HG02885 (cell line): ENCODE measurements at regions not wholly inside any gene's neighbourhood (a gene's known extent, or its start where the extent isn't known, plus 50 kb on each side); places are given as distances from the start of the nearest gene placed in this dataset.
"Not testable (repeated sequence)": the region's sequence is repeated elsewhere in the genome, so short reads cannot be mapped to it uniquely, and the experiment has no call there.

Experiments
- ATAC-seq: cut with Tn5 transposase; IDR thresholded peaks from one replicate; pipeline ENCODE4 v1.9.1; 2021; ENCODE audit warnings: mild to moderate bottlenecking; ENCODE audit not compliant: unreplicated experiment, poor library complexity

DNA sequence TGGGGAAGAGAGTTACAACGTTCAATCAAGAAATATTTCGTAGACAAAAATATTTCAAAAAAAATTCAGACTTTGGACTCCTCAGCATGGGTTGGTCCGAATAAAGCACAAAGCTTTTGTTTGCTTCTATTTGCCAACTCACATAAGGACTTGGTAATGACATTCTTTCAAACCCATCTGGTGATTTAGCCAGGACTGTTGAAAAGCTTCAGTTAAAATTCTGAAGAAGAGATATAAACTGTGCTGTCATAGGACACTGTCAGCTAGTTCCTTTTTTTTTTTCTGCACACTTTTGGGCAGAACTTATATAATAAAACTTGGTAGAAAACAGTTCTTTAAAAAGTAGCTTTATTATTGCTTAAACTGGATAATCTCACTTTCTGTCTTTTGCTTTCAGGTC is 660.8 kb upstream of the SGO1 start:
- ATAC-seq = no peak

DNA sequence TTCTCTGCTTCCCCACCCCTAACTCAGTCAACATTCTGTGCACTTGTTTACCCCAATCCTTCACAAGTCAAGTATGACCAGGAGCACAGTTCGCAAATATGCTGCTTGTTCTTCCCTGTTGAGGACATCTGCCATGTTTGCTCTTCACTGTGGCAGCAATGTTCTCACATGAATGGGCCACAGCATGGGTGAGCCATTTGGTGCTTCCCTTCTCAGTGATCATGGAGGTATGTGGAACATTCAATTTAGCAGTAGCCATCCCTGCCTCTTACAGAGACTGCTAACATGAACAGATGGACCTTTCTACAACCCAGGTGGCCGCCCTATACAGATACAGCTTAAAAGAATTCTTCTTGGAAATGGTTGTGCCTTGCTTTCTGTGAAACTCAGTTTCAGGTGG is 660.1 kb upstream of the SGO1 start:
- ATAC-seq = no peak

DNA sequence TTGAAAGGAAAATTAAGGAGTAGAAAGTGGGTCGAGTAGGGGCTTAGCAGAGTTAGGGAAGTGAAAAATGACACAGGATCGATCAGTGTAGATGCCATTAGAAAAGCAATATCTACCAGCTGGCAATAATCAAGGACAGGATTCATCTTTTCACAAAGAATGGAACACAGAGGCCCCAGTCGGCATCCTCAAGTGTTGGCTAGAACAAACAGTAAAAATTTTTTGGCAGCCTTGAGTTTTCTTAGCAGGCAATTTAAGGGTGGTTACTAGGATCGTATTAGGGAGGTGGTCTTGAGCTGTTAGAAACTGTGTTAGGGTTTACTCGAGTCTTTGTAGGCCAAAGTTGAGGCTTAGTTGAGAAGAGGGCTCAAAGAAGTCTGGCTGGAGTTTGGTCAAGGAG is 658.8 kb upstream of the SGO1 start:
- ATAC-seq = no peak

DNA sequence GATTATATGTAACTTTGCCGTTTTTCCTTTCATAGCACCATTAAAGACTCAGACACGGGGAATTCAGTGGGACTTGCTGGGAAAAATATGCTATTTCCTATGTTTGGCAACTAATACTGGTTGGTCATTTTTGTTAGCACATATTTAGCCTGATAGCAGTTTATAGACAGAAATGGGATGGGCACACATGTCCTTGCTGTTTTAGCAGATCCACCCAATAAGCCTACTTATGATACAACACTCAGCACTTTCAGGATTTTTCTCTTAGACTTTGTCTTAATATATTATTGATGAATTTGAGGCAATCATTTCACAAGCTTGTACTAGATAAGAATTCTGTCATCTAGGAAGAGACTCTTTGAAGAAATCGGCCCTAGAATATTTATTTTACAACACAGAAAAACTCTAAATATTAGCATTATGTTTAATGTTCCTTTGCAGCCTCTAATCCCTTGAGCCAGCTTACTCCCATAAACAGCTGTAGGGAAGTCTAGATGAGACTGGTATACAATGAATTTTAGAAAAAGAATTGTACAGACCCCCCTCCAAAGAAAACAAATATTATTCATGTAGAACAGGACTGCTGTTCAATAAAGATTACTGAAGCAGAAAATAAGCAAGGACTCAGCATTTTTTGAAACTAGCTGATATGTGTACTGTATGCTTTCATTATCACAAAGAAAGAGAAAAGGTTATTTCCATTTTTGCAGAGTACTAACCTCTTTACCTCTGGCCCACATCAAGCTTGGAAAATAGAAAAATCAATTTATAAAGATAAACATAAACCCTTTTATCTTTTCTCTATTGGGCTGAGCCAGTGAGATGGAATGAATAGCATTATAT is 656.8 kb upstream of the SGO1 start:
- no peak for ATAC-seq

DNA sequence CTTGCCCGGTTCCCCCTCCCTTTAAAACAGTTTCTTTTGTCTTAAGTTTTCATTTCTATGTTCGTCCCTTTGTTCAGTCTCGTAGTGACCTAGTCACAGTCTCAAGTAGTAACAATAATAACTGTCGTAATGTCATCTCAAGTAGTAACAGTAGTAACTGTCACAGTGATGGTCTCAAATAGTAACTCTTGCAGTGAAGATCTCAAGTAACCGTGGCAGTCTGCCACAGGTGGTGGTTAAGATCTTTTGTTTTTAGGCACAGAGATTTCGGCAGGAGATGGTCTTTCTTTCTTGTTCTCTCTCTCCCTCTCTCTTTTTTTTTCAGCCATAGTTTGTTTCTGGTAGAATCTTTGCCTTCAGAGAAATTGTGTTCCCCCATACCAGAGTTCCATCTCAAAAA is 656.0 kb upstream of the SGO1 start:
- ATAC-seq = no peak

DNA sequence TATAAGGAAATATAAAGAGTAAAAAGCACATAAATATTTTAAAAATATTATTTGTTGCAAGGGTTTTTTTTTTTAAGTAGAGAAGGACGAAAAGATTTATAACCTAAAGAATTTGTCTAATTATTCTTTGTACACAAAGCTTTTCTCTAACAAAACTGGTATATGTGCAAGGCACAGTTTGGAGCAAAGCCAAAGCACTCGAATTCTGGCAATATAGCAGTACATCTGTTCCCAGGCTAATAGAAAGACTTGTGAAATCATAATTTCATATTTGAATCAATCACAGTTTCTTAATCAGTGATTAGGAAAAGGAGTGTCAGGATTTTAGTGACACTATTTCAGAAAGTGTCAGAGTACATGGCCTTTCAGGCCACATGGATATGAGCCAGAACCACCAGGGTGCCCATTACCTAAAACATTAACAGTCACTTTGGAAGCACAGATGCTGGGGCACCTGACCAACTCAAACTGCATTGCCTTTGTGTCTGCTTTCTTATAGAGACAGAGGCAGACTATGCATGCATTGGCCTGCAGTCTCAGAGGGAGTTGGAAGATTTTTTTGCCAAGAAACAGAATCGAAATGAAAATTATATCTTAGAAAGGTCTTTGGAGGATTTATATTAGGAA is 651.8 kb upstream of the SGO1 start:
- no peak for ATAC-seq

DNA sequence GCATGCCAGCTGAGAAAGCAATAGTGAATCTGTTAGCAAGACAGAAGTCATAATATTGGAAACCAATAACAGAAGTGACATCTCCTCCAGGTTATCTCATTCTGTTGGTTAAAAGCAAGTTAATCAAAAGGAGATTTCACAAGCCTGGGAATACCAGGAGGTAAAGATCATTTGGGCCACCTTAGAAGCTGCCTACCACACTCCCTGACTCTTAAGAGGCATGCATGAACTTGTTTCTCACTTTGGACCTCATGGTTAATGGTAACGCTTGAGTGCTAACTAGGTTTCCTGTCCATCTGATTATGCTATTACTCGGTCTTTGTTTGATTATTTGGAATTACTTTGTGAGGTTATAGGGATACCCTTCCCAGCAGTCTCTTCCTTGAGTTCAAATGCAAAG is 650.8 kb upstream of the SGO1 start:
- no peak for ATAC-seq

DNA sequence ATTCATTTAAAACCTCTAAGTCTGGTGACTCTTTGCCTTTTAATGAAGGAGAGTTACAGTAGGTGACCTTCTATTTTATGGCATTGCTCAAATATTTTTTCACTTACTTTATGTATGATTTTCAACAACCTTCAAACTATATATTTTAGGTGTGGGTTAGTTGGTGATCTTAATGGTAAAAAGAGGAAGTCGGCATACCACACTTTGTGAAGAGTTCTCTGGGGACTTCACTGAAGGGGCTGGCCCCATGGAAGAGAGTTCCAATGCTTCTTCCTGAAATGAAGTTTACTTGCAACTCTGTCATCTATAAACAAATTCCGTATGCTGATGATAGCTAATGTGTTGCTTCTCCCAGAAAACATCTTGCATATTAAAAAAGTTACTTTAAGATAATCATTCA is 647.0 kb upstream of the SGO1 start:
- no peak for ATAC-seq

DNA sequence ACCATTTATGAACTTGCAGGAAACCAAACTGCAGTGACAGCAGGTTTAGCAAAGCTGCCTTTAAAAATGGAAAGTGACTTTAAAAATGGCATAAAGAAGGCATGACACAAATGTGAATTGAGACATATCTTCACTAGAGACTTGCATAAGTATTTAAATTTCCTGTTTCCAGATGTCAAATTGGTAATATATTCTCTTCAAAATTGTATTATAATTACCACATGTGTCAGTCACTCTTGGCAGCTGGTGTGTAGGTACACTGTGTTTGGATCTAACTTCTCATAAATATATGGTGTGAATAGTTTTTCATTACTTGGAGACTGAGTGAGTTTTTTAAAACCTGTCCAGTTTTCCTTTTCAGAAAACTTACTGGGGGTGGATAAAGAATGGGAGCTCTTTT is 636.2 kb upstream of the SGO1 start:
- ATAC-seq = no peak

DNA sequence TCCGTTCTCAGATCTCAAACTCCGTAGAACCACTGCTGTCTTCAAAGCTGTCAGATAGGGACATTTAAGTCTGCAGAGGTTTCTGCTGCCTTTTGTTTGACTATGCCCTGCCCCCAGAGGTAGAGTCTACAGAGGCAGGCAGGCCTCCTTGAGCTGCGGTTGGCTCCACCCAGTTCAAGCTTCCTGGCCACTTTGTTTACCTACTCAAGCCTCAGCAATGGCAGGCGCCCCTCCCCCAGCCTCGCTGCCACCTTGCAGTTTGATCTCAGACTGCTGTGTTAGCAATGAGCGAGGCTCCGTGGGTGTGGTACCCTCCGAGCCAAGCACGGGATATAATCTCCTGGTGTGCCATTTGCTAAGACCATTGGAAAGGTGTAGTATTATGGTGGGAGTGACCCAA is 634.9 kb upstream of the SGO1 start:
- ATAC-seq = not testable (repeated sequence)

DNA sequence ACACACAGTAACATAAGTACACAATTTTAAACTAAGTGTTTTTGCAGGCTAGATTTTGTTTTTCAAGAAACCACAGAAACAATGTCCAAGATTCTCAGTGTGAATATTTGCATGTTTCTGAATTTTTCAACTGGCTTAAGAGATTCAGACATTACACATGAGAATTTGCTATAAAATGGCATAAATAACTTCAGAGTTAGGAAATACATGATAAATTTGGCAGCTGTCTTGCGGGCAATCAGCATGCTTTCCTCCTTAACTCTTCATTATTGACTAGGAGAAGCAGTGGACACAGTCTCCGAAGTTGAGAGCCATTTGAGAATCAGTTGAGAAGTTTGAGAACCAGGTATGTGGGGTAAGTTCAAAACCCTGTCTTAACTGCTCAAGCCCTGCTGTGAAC is 625.6 kb upstream of the SGO1 start:
- no peak for ATAC-seq

DNA sequence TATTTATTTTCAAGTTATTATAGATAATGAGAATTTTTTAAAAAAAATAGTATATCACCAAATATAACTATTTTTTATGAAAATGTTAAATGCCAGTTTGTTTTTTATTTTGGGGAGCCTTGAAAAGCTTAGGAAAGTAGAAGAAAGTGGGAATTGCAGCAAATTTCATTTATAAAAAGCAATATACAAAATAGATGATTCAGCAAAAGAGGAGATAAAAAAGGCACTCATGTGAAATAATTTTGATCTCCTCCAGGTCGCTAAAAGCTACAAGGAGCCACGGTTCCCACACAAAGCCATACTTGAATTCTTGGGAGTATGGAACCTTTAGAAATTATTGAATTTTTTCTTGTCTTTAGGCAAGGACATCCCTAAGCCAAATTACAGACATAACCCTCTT is 625.0 kb upstream of the SGO1 start:
- ATAC-seq = no peak

DNA sequence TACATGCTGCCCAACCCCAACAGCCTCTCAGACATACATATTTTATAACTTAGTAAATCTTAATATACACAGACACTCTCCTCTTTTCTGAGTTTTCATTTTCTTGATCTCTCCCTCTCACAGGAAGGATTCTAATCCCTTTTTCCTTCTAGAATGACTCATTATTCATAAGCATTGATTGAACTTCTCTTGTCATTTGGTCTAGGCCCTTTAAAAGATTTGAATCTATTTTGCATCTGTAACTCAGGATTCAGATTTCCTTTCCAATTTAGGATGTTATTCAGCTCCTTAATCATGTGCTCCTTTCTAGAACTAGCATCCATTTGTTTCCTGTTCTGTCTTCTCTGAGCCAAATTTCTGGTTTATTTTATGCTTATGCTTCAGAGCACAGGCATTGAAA is 624.5 kb upstream of the SGO1 start:
- ATAC-seq = no peak

DNA sequence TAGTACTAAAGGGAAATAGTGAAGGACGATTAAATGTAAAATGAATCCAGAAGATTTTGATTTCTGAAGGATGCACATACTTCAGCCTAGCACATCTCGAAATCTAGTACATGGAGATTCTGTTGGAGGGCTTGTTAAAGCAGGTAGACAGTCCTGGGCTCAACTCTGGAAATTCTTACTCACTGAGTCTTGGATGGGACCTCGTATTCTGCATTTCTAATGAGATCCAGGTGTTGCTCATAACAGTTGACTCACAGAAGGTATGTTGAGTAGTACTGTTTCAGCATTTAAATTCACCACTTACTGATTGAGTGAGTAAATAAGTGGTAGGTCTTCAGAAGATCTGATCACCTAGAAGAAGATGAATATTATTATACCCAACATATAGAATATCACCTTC is 623.4 kb upstream of the SGO1 start:
- ATAC-seq = no peak

DNA sequence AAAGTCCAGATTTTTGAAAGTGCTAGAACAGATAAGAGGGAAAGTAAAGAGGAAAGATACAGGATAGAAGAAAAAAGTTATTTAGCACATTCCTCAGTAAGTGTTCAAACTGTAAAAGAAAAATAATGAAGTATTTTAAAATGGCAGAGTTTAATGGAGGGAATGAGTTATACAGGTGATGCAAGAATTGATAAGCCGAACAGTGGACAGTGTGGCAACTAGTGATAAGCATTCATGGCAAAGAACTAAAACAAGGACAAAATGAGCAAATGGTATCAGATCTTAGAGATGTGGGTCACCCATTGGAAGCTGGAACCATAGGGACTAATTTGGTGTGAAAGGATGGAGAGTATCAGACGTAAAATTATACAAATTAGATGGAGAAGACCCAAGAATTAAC is 622.9 kb upstream of the SGO1 start:
- no peak for ATAC-seq

DNA sequence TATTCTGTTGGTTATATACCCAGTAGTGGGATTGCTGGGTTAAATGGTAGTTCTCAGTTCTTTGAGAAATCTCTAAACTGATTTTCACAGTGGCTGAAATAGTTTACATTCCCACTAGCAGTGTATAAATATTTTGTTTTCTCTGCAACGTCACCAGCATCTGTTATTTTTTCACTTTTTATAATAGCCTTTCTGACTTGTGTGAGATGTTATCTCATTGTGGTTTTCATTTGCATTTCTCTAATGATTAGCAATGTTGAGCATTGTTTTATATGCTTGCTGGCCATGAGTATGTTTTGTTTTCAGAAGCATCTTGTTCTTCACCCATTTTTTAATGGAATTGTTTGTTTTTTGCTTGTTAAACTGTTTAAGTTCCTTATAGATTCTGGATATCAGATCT is 612.7 kb upstream of the SGO1 start:
- no peak for ATAC-seq

DNA sequence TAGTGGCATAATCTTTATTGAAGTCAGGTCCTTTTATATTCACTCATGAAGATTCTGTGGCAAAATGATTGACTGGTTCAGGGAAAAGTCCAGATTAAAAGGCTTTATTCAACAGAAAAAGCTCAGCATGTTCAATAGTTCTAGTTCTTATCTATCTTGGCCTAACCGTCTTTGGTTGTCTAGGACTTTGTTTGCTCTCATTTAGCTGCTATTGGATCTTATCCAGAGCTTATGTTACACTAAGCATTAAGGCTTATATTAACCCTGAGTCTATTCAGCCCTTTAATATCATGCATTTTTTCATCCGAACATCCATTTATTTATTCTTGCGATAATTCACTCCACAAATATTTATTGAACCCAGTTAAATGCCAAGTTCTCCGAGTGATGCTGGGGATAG is 601.0 kb upstream of the SGO1 start:
- ATAC-seq = no peak

DNA sequence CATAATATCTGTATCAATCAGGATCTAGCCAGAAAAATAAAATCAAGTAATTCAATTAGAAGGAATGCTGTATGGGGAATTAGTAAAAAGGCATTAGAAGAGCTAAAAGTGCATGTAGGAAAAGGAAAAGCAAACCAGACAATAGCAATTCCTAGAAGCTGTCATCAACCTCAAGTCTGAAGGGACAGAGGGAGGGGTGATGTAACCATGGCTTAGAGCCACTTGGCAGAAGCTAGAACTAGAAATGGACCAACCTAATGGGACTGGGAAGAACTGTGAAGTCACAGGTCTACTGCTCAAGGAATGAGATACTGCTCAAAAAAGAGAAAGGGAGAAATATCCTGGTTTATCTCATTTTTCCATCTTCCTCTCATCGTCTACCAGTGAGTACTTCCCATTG is 590.7 kb upstream of the SGO1 start:
- no peak for ATAC-seq

DNA sequence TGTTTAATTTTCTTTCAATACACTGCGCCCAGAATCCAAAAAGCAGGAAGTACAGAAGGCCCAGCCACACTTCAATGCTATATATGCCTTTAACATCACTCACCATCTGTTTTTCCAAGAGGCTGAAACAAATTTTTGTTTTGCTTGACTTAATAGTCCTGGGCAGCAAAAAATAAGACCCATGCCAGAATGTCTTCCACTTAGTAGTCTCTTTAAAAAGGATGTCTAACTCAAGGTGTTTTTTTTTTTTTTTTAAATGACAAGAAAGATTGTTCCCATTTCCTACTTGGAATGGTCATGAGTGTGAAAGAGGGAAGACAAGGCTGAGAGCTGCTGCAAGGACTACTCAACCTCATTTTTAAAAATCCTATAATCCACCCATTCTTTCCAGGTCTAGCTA is 590.3 kb upstream of the SGO1 start:
- ATAC-seq = no peak

DNA sequence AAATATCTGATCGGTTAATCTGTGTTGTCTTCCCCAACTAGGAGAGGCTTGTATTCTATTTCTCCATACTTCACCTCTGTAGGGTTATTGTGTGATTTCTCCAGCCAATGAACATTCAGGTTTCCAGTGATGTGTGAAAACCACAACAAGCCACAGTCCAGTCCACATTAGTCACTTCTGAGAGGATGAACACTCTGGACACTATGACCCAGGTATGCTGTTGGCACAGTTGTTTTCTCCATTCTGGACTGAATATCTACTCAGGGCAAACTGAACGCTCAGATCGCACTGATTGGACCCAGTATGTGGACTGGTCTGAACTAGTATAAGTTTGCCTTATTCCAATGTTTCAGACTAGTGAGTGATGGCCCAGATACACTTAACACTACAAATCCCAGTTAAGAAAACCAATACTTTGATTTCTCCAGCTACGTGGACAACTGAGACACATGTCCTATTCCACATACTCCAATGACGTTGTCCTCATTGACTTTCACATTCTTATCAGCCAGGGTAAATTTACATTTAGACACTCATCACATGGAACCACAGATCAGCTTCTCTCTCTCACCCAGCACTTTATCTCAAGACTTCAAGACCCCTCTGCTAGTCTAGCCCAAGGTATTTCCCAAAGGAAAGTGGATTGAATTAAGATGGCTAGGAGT is 587.4 kb upstream of the SGO1 start:
- no peak for ATAC-seq

DNA sequence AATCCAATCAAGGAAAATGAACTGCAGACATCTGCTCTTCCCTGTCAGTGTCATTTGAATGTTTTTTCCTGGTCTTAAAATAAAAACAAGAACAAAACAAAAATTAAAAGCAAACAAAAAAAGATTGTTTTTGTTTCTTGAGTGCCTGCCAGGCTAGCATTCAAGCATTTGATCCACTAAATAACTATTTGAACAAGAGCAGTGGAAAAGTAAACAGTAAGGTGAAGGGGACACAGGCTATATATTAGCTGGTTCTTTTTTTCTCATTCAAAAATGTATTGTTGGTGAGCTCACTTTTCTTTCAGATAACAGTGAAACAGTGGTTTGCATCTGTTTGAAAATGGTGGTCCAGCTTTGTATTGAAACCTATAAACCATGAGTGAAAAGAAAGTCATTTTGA is 586.9 kb upstream of the SGO1 start:
- ATAC-seq = no peak

DNA sequence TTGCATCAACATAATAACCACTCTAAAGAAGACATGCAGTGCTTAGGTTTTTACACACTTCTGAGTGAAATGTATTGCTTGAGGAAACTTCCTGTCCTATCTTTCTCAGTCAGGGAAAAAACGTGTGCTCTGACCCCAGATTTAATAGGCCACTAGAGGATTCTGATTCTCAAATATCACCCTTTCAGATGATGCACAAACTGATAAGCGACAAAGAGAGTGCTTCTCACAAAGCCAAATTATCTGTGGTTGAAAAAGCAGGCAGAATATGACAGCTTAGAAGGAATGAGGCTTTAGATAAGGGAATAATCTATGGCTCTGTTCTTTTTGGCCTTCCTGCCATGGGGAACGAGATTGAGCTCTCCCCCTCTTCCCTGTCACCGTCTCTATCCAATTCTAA is 583.4 kb upstream of the SGO1 start:
- no peak for ATAC-seq
